Suprapubic skin (tissue), 3 donors: ENCODE measurements at regions not wholly inside any gene's neighbourhood (a gene's known extent, or its start where the extent isn't known, plus 50 kb on each side); places are given as distances from the start of the nearest gene placed in this dataset.

Experiments
- CTCF ChIP-seq, 2 donors: fragments of 200-600 bp in 1 of 2; fragments of 450-650 bp in 1 of 2; sonication (generic) in 1 of 2; IDR thresholded peaks; one replicate each; pipeline ENCODE4 v1.5.1; 2016 to 2019; ENCODE audit warnings: antibody characterized with exemption in 2 of 2, mild to moderate bottlenecking in 1 of 2, moderate library complexity in 1 of 2
- POLR2AphosphoS5 ChIP-seq, 3 donors: sonication (generic); formaldehyde crosslinking; IDR thresholded peaks; one replicate each; pipeline ENCODE4 v1.6.1; 2017; ENCODE audit warnings: antibody characterized with exemption in 3 of 3

- TF ChIP-seq CTCF (IDR thresholded peaks at IDR 0.05), result no peak
- TF ChIP-seq POLR2AphosphoS5 (IDR thresholded peaks at IDR 0.05), result no peak
Observed at GRCh38 chr16:47928008-47928407, 227.8 kb downstream of the ABCC12 start.
